ENCODE measurements at regions not wholly inside any gene's neighbourhood (a gene's known extent, or its start where the extent isn't known, plus 50 kb on each side); places are given as distances from the start of the nearest gene placed in this dataset.

DNA sequence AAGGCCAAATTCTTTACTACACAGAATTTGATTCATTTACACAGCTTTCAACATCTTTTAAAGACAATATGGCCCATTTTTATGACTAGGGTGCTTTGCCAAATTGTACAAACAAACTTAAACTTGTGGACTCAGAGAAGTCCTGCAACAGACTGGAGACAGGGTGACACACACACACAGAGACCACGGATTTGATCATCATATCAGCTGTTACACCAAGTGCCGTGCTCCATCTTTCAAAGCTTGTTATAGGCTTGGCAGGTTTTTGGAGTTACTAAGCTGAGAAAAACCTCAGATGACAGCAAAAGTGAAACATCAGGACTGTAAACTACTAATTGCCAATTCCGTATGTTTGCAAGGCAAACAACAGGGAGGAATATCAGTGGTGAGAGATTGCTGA is 811.7 kb downstream of the GALC start:
- H3K27me3 Mint-ChIP-seq (ENCODE audit: insufficient read depth), result no peaks in the 10 kb centered on the region
- no peak for DNase-seq
- H3K4me3 Mint-ChIP-seq, result no peak overlapping the region
- no peaks in the 10 kb centered on the region for H3K36me3 Mint-ChIP-seq (ENCODE audit: low read depth)
- H3K4me1 Mint-ChIP-seq (ENCODE audit: low read depth), result no peaks in the 10 kb centered on the region
- H3K27ac Mint-ChIP-seq, result no peak overlapping the region
- TF ChIP-seq, protein P1, sequence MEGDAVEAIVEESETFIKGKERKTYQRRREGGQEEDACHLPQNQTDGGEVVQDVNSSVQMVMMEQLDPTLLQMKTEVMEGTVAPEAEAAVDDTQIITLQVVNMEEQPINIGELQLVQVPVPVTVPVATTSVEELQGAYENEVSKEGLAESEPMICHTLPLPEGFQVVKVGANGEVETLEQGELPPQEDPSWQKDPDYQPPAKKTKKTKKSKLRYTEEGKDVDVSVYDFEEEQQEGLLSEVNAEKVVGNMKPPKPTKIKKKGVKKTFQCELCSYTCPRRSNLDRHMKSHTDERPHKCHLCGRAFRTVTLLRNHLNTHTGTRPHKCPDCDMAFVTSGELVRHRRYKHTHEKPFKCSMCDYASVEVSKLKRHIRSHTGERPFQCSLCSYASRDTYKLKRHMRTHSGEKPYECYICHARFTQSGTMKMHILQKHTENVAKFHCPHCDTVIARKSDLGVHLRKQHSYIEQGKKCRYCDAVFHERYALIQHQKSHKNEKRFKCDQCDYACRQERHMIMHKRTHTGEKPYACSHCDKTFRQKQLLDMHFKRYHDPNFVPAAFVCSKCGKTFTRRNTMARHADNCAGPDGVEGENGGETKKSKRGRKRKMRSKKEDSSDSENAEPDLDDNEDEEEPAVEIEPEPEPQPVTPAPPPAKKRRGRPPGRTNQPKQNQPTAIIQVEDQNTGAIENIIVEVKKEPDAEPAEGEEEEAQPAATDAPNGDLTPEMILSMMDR (IDR thresholded peaks at IDR 0.05), result no peak
- peaks cover 48% of the 10 kb centered on the region for H3K9me3 Mint-ChIP-seq

DNA sequence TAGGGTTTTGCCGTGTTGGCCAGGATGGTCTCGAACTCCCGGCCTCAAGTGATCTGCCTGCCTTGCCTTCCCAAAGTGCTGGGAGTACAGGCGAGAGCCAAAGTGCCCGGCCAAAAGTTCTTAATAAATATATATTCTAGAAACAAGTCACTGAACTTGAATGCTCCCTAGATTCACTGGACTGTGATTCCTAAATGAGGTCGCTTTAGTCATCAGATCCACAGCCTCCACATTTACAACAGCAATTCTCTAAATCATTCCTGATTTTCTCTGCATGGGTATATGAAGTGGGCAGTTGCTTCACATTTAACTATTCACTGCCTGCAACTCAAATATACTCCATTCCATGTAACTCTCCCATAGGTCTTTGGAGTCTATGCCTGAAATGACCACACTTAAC is 813.0 kb downstream of the GALC start:
- Mint-ChIP-seq H3K27ac (no peak overlapping the region), H3K9me3 (peaks cover 55% of the 10 kb centered on the region), H3K4me3 (no peak overlapping the region), H3K36me3 (ENCODE audit: low read depth) (no peaks in the 10 kb centered on the region), H3K27me3 (ENCODE audit: insufficient read depth) (no peaks in the 10 kb centered on the region), H3K4me1 (ENCODE audit: low read depth) (no peaks in the 10 kb centered on the region)
- TF ChIP-seq, protein P1 (IDR thresholded peaks at IDR 0.05), result no peak
- DNase-seq, result no peak

- no peaks in the 10 kb centered on the region for H3K4me1 Mint-ChIP-seq (ENCODE audit: low read depth)
- H3K27ac Mint-ChIP-seq, result no peak overlapping the region
- H3K9me3 Mint-ChIP-seq, result peaks cover 48% of the 10 kb centered on the region
- TF ChIP-seq, protein P1 (IDR thresholded peaks at IDR 0.05), result no peak
- H3K36me3 Mint-ChIP-seq (ENCODE audit: low read depth), result no peaks in the 10 kb centered on the region
- DNase-seq, result no peak
- no peaks in the 10 kb centered on the region for H3K27me3 Mint-ChIP-seq (ENCODE audit: insufficient read depth)
- H3K4me3 Mint-ChIP-seq, result no peak overlapping the region
Observed at GRCh38 chr14:87178277-87178676, 814.7 kb downstream of the GALC start.

DNA sequence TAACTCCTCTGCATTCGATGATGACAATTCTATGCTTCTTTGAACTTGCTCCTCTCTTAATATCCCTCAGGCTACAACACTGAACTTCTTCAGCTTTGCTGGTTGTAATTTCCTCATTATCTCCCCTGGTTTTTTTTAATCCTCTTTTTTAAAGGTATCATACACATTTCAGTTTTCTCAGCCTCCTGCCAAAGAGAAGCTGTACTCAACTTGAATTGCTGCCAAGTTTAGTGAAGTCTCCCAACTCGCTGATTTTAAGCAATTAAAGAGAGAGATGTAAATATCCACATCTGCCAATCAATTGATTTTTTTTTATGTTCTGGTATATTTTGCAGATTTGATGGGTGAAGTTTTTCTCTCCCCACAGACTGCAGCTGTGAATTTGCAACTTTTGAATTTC is 817.8 kb downstream of the GALC start:
- no peak for DNase-seq
- Mint-ChIP-seq H3K27me3 (ENCODE audit: insufficient read depth) (no peaks in the 10 kb centered on the region), H3K27ac (no peak overlapping the region), H3K36me3 (ENCODE audit: low read depth) (no peaks in the 10 kb centered on the region), H3K9me3 (peaks cover 47% of the 10 kb centered on the region), H3K4me3 (no peak overlapping the region), H3K4me1 (ENCODE audit: low read depth) (no peaks in the 10 kb centered on the region)
- TF ChIP-seq, protein P1 (IDR thresholded peaks at IDR 0.05), result no peak

DNA sequence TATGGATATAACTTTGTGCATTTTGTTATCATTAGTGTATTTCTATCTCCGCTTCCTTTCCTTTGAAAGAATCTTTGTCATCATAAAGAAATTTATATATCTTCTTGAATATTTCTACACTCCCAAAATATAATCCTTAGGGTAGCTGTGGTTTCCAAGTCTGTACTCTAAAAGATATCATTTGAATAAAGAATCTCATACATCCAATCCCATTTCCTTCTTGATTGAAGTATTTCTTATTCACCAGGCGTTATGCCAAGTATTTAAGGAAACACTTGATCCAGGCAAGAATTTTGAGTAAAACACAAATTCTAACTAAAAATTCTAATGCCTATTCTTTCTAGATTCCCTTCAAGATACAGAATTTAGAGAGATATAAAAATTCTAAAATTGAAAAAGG is 821.8 kb downstream of the GALC start:
- no peak for DNase-seq
- Mint-ChIP-seq H3K4me3 (no peak overlapping the region), H3K27me3 (ENCODE audit: insufficient read depth) (no peaks in the 10 kb centered on the region), H3K27ac (no peak overlapping the region), H3K9me3 (peaks cover 33% of the 10 kb centered on the region), H3K4me1 (ENCODE audit: low read depth) (no peaks in the 10 kb centered on the region), H3K36me3 (ENCODE audit: low read depth) (no peaks in the 10 kb centered on the region)
- TF ChIP-seq, protein P1 (IDR thresholded peaks at IDR 0.05), result no peak

DNA sequence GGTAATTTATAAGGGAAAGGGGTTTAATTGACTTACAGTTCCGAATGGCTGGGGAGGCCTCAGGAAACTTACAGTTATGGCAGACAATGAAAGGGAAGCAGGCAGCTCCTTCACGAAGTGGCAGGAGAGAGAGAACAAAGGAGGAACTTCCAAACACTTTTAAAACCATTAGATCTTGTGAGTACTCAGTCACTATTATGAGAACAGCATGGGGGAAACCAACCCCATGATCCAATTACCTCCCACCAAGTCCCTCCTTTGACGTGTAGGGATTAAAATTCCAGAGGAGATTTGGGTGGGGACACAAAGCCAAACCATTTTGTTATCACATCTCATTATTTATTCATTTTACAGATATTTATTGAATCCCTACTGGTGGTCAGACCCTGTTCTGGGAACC is 822.8 kb downstream of the GALC start:
- DNase-seq, result no peak
- Mint-ChIP-seq H3K27me3 (ENCODE audit: insufficient read depth) (no peaks in the 10 kb centered on the region), H3K4me1 (ENCODE audit: low read depth) (no peaks in the 10 kb centered on the region), H3K4me3 (no peak overlapping the region), H3K36me3 (ENCODE audit: low read depth) (no peaks in the 10 kb centered on the region), H3K27ac (no peak overlapping the region), H3K9me3 (peaks cover 33% of the 10 kb centered on the region)
- TF ChIP-seq, protein P1 (IDR thresholded peaks at IDR 0.05), result no peak
